ENCODE measurements at regions not wholly inside any gene's neighbourhood (a gene's known extent, or its start where the extent isn't known, plus 50 kb on each side); places are given as distances from the start of the nearest gene placed in this dataset.

DNA sequence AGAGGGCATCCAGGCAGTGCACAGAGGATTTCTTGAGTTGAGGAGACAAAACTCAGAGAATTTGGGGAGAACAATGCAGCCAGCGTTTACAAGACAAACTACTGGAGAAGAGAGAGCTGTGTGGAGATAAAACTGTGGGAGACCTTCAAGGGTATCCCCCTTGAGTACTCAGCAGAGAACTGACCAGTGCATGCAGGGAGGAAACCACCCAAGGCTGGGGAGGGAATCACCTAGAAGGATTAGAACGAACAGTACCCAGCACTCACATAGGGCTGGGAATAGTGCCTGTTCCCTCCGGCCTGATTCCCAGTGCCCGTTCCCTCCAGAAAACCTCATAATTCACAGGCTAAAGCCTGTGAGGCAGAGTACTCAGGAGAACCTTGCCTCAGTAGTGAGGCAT, 61.9 kb upstream of the YPEL5 start:
- Histone ChIP-seq H3K4me2 (no peak overlapping the region), H2AFZ (peak overlapping the region; percentile 32; the same call in 1 of the 2 replicates), H3K27ac (ENCODE audit: low read depth) (no peak overlapping the region), H3K9me2 (ENCODE audit: insufficient read depth) (no peaks in the 10 kb centered on the region), H3K4me1 (ENCODE audit: insufficient read depth) (peaks cover 4% of the 10 kb centered on the region; the same call in 1 of the 2 replicates), H4K20me1 (replicated peaks; ENCODE audit: insufficient read depth) (no peaks in the 10 kb centered on the region), H3F3A (replicated peaks; ENCODE audit: low read depth) (no peaks in the 10 kb centered on the region), H3K4me3 (no peak overlapping the region), H3K27me3 (ENCODE audit: insufficient read depth) (no peaks in the 10 kb centered on the region), H3K36me3 (ENCODE audit: insufficient read depth) (no peaks in the 10 kb centered on the region), H3K79me2 (replicated peaks; ENCODE audit: insufficient read depth) (no peaks in the 10 kb centered on the region)
- DNase-seq (ENCODE audit: low spot score), result no peak
- no peak for ATAC-seq
- Mint-ChIP-seq H3K9me3 (no peaks in the 10 kb centered on the region), H3K4me1 (peaks cover 6% of the 10 kb centered on the region; the same call in 2 of the 3 replicates), H3K4me3 (no peak overlapping the region), H3K36me3 (ENCODE audit: low read depth) (no peaks in the 10 kb centered on the region), H3K27ac (no peak overlapping the region), H3K27me3 (ENCODE audit: insufficient read depth, low read depth, poor library complexity) (no peaks in the 10 kb centered on the region)
- TF ChIP-seq ZNF462 (CRISPR knock-in tag; IDR thresholded peaks at IDR 0.05) (no peak), EZH2 (IDR thresholded peaks at IDR 0.05; ENCODE audit: low read depth, unreplicated experiment) (no peak), NANOG (IDR thresholded peaks at IDR 0.05; ENCODE audit: borderline replicate concordance) (no peak), POLR2AphosphoS5 (IDR thresholded peaks at IDR 0.05; ENCODE audit: low read depth) (no peak), JUNB (IDR thresholded peaks at IDR 0.05; ENCODE audit: unreplicated experiment) (no peak)
- TF ChIP-seq, protein P1, sequence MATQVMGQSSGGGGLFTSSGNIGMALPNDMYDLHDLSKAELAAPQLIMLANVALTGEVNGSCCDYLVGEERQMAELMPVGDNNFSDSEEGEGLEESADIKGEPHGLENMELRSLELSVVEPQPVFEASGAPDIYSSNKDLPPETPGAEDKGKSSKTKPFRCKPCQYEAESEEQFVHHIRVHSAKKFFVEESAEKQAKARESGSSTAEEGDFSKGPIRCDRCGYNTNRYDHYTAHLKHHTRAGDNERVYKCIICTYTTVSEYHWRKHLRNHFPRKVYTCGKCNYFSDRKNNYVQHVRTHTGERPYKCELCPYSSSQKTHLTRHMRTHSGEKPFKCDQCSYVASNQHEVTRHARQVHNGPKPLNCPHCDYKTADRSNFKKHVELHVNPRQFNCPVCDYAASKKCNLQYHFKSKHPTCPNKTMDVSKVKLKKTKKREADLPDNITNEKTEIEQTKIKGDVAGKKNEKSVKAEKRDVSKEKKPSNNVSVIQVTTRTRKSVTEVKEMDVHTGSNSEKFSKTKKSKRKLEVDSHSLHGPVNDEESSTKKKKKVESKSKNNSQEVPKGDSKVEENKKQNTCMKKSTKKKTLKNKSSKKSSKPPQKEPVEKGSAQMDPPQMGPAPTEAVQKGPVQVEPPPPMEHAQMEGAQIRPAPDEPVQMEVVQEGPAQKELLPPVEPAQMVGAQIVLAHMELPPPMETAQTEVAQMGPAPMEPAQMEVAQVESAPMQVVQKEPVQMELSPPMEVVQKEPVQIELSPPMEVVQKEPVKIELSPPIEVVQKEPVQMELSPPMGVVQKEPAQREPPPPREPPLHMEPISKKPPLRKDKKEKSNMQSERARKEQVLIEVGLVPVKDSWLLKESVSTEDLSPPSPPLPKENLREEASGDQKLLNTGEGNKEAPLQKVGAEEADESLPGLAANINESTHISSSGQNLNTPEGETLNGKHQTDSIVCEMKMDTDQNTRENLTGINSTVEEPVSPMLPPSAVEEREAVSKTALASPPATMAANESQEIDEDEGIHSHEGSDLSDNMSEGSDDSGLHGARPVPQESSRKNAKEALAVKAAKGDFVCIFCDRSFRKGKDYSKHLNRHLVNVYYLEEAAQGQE (IDR thresholded peaks at IDR 0.05; ENCODE audit: unreplicated experiment), result no peak

Measured in GM23338 (cell line).